ENCODE measurements at regions not wholly inside any gene's neighbourhood (a gene's known extent, or its start where the extent isn't known, plus 50 kb on each side); places are given as distances from the start of the nearest gene placed in this dataset.

DNA sequence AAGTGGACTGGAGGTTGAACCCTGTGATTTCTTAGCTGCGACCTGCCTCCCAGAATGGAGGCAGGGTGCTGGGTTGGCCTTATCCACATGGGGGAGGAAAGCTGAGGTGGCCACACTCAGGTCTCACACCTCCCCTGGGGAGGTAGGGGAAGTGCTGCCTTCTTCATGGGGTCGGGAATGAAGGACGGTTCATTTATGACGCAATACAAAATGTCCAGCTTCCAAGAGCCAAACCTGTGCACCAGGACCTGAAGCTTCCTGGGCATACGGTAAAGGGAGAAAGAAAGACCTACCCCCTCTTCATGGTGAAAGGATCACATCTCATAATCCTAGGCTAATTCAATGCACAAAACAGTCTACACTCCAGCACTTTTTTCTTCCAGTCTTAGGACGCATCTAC is 150.6 kb upstream of the CDYL start:
- no peak for TF ChIP-seq EZH2phosphoT487 (IDR thresholded peaks at IDR 0.05; ENCODE audit: borderline replicate concordance, low read depth, low read length)
- TF ChIP-seq CTCF (conservative IDR thresholded peaks at IDR 0.05; ENCODE audit: low read length) = no peak
